LNCaP clone FGC (cell line): ENCODE measurements at regions not wholly inside any gene's neighbourhood (a gene's known extent, or its start where the extent isn't known, plus 50 kb on each side); places are given as distances from the start of the nearest gene placed in this dataset.

Source experiments
- DNase-seq: peaks from one replicate; pipeline ENCODE4 v3.0.0-alpha.2; 2011; ENCODE audit warnings: low read depth
- H3K4me3 ChIP-seq: 2 replicates; pipeline ENCODE4 v1.5.1; 2011; ENCODE audit warnings: mild to moderate bottlenecking, low read depth, low read length, control low read depth
- CTCF ChIP-seq: IDR thresholded peaks from 2 replicates; pipeline ENCODE4 v1.5.1; 2012; ENCODE audit warnings: mild to moderate bottlenecking; ENCODE audit not compliant: control insufficient read depth, insufficient read depth; ENCODE audit errors: extremely low read depth

- DNase-seq: no peak
- no peak for TF ChIP-seq CTCF
- H3K4me3 ChIP-seq: no peak overlapping the region
These were observed 71.0 kb downstream of the PTGS2 start for GRCh38 chr1:186609183-186609582.

DNA sequence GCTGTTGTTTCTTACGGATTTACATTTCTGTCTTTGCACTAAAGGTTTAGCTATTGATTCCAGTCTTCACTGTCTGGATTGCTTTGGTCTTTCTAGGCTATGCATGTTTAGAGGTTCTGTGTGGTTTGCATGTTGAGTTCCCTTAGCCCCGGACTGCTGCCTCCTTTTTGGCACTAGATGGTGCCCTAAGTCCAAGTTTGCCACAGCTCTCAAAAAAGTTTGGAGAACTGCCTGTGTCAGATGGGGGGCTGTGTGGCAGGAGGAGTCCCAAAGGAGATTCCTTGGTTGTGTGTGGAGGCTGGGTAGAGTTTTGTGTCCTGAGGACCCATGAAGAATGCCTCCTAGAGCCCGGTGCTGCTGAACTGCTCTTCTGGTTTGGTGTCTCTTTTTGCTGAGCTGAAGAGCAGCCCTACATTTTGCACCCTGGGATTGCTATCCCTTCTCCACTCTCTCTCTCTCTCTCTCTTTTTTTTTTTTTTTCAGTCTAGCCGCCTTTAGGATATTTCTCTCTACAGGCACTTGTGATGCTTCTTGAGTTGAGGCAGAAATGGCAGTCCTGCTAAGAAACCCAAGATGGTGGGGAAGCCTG lies 74.4 kb downstream of the PTGS2 start:
- peak; percentile 18 for DNase-seq

DNA sequence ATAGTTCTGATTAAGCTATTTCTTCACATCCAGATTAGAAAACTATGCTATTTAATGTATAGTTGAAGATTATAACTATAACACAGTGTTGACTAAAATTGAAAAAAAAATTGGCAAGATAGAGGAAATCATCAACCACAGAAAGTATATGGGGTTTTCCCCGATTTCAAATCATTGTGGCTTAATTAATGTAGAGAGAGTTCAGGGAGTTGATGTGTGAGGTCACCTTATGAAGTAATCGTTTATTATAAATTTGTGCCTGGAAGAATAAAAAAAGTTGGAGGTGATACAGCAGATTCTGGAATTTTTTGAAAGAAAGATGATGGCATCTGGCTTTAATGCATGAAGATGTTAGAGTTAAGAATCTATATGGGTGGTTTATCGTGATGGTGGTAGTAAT lies 84.3 kb downstream of the PTGS2 start:
- no peak overlapping the region for H3K4me3 ChIP-seq
- TF ChIP-seq CTCF: no peak
- DNase-seq: no peak

More for the DNA sequence above, 74.4 kb downstream of the PTGS2 start:
- H3K4me3 ChIP-seq: no peak overlapping the region
- peak; percentile 82 for TF ChIP-seq CTCF

GRCh38 chr1:186578325-186579016 lies 101.8 kb downstream of the PTGS2 start:
- TF ChIP-seq CTCF: no peak
- no peak for DNase-seq
- no peak overlapping the region for H3K4me3 ChIP-seq

DNA sequence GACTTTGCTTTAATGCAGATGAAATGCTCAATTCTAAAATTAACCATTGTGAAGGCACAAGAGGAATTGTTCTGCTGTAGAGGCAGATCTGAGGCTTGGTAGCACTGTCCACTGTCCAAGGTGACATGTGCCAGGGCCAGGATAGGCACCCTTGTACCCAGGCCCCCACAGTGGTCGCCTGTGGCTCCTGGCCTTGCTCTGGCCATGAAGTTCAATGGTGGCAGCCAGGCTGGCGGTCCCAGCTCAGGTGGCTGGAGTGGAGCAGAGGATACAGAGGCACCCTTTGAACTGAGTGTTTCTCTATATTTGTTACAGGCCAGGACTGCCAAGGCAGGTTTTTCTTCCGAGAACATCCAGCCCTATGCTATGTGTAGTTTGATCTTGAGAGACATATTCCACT lies 102.6 kb downstream of the PTGS2 start:
- DNase-seq: no peak
- TF ChIP-seq CTCF: no peak
- H3K4me3 ChIP-seq: no peak overlapping the region

GRCh38 chr1:186577216-186577615 lies 103.0 kb downstream of the PTGS2 start:
- no peak overlapping the region for H3K4me3 ChIP-seq
- no peak for DNase-seq
- TF ChIP-seq CTCF: no peak

GRCh38 chr1:186575348-186575747 lies 104.9 kb downstream of the PTGS2 start:
- DNase-seq: no peak
- no peak for TF ChIP-seq CTCF
- no peak overlapping the region for H3K4me3 ChIP-seq
